ENCODE measurements at regions not wholly inside any gene's neighbourhood (a gene's known extent, or its start where the extent isn't known, plus 50 kb on each side); places are given as distances from the start of the nearest gene placed in this dataset.

DNA sequence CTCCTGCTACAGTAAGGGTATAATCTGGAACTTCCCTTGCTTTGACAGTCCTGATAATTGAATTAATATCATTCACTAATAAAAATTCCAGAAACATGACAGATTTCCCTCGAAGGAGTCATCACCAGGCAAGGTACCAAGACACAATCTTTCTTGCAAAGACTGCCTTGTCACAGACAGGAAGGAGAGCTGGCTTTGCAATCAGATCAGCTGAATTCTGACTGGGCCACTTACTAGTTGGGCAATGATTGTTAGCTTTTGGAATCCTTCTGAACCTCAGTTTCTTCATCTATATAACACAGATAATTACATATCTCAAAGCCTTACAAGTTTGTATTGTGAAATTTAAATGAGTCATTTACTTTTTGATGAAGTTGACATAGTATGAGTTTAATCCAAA is 344.2 kb downstream of the RFPL4B start:
- CTCF ChIA-PET = no interaction called here
- WGBS (ENCODE audit: missing lambda C conversion rate) = 0% methylated on average over 1 of the region's 1 CpG
- TF ChIP-seq ESRRA (IDR thresholded peaks at IDR 0.05; ENCODE audit: borderline replicate concordance, low read length) = no peak
- no peak for TF ChIP-seq RCOR1 (IDR thresholded peaks at IDR 0.05; ENCODE audit: low read depth, low read length)
- peak; percentile 82 for TF ChIP-seq JUNB (IDR thresholded peaks at IDR 0.05)
- no peak for TF ChIP-seq FOXS1 (CRISPR knock-in tag; IDR thresholded peaks at IDR 0.05)
- TF ChIP-seq PHF8 (IDR thresholded peaks at IDR 0.05; ENCODE audit: borderline replicate concordance, low read depth) = no peak
- TF ChIP-seq USF2 (IDR thresholded peaks at IDR 0.05) = no peak
- TF ChIP-seq GATA3 (IDR thresholded peaks at IDR 0.05; ENCODE audit: borderline replicate concordance) = no peak; the same call in 1 of the 2 replicates
- no peak for TF ChIP-seq SREBF2 (IDR thresholded peaks at IDR 0.05)
- peak; percentile 63 to 78 for TF ChIP-seq CEBPB (IDR thresholded peaks at IDR 0.05)
- TF ChIP-seq, protein P1, sequence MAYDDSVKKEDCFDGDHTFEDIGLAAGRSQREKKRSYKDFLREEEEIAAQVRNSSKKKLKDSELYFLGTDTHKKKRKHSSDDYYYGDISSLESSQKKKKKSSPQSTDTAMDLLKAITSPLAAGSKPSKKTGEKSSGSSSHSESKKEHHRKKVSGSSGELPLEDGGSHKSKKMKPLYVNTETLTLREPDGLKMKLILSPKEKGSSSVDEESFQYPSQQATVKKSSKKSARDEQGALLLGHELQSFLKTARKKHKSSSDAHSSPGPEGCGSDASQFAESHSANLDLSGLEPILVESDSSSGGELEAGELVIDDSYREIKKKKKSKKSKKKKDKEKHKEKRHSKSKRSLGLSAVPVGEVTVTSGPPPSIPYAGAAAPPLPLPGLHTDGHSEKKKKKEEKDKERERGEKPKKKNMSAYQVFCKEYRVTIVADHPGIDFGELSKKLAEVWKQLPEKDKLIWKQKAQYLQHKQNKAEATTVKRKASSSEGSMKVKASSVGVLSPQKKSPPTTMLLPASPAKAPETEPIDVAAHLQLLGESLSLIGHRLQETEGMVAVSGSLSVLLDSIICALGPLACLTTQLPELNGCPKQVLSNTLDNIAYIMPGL (CRISPR knock-in tag; IDR thresholded peaks at IDR 0.05; ENCODE audit: borderline replicate concordance) = no peak
- TF ChIP-seq HES2 (IDR thresholded peaks at IDR 0.05) = no peak
- TF ChIP-seq POLR2A (IDR thresholded peaks at IDR 0.05; ENCODE audit: low read length) = no peak
- TF ChIP-seq HEYL (CRISPR knock-in tag; IDR thresholded peaks at IDR 0.05) = no peak
- TF ChIP-seq JUN (IDR thresholded peaks at IDR 0.05) = peak; percentile 40 to 52; a peak in 2 of 5 replicates
- TF ChIP-seq CBX8 (IDR thresholded peaks at IDR 0.05) = no peak
- TF ChIP-seq RNF2 (IDR thresholded peaks at IDR 0.05; ENCODE audit: borderline replicate concordance, low read depth) = no peak
- no peak for TF ChIP-seq CHD2 (IDR thresholded peaks at IDR 0.05; ENCODE audit: low read length, partially characterized antibody)
- no peak for TF ChIP-seq CHD4 (IDR thresholded peaks at IDR 0.05; ENCODE audit: borderline replicate concordance)
- TF ChIP-seq MYC (IDR thresholded peaks at IDR 0.05; ENCODE audit: borderline replicate concordance, low read length) = no peak
- no peak for TF ChIP-seq BHLHE40 (IDR thresholded peaks at IDR 0.05; ENCODE audit: low read depth, low read length)
- TF ChIP-seq, protein P2, sequence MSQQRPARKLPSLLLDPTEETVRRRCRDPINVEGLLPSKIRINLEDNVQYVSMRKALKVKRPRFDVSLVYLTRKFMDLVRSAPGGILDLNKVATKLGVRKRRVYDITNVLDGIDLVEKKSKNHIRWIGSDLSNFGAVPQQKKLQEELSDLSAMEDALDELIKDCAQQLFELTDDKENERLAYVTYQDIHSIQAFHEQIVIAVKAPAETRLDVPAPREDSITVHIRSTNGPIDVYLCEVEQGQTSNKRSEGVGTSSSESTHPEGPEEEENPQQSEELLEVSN (IDR thresholded peaks at IDR 0.05; ENCODE audit: borderline replicate concordance, low read depth) = no peak
- no peak for TF ChIP-seq RARB (CRISPR knock-in tag; IDR thresholded peaks at IDR 0.05)
- TF ChIP-seq TP53 (CRISPR knock-in tag; IDR thresholded peaks at IDR 0.05) = no peak
- no peak for TF ChIP-seq NR3C1 (IDR thresholded peaks at IDR 0.05)
- TF ChIP-seq, protein P3, sequence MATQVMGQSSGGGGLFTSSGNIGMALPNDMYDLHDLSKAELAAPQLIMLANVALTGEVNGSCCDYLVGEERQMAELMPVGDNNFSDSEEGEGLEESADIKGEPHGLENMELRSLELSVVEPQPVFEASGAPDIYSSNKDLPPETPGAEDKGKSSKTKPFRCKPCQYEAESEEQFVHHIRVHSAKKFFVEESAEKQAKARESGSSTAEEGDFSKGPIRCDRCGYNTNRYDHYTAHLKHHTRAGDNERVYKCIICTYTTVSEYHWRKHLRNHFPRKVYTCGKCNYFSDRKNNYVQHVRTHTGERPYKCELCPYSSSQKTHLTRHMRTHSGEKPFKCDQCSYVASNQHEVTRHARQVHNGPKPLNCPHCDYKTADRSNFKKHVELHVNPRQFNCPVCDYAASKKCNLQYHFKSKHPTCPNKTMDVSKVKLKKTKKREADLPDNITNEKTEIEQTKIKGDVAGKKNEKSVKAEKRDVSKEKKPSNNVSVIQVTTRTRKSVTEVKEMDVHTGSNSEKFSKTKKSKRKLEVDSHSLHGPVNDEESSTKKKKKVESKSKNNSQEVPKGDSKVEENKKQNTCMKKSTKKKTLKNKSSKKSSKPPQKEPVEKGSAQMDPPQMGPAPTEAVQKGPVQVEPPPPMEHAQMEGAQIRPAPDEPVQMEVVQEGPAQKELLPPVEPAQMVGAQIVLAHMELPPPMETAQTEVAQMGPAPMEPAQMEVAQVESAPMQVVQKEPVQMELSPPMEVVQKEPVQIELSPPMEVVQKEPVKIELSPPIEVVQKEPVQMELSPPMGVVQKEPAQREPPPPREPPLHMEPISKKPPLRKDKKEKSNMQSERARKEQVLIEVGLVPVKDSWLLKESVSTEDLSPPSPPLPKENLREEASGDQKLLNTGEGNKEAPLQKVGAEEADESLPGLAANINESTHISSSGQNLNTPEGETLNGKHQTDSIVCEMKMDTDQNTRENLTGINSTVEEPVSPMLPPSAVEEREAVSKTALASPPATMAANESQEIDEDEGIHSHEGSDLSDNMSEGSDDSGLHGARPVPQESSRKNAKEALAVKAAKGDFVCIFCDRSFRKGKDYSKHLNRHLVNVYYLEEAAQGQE (IDR thresholded peaks at IDR 0.05) = no peak
- no peak for TF ChIP-seq EHMT2 (IDR thresholded peaks at IDR 0.05; ENCODE audit: low read depth)
- TF ChIP-seq HOXB13 (CRISPR knock-in tag; IDR thresholded peaks at IDR 0.05; ENCODE audit: low read depth) = no peak
- TF ChIP-seq HOXB5 (CRISPR knock-in tag; IDR thresholded peaks at IDR 0.05) = no peak
- no peak for TF ChIP-seq NPAS2 (CRISPR knock-in tag; IDR thresholded peaks at IDR 0.05; ENCODE audit: borderline replicate concordance)
- TF ChIP-seq ZC3H11A (IDR thresholded peaks at IDR 0.05) = no peak
- TF ChIP-seq EHF (CRISPR knock-in tag; IDR thresholded peaks at IDR 0.05) = no peak
- 0 out of 3 replicates have a peak, but pooled peaks have one; percentile 21 for TF ChIP-seq BCL3 (IDR thresholded peaks at IDR 0.05)
- TF ChIP-seq, protein P4, sequence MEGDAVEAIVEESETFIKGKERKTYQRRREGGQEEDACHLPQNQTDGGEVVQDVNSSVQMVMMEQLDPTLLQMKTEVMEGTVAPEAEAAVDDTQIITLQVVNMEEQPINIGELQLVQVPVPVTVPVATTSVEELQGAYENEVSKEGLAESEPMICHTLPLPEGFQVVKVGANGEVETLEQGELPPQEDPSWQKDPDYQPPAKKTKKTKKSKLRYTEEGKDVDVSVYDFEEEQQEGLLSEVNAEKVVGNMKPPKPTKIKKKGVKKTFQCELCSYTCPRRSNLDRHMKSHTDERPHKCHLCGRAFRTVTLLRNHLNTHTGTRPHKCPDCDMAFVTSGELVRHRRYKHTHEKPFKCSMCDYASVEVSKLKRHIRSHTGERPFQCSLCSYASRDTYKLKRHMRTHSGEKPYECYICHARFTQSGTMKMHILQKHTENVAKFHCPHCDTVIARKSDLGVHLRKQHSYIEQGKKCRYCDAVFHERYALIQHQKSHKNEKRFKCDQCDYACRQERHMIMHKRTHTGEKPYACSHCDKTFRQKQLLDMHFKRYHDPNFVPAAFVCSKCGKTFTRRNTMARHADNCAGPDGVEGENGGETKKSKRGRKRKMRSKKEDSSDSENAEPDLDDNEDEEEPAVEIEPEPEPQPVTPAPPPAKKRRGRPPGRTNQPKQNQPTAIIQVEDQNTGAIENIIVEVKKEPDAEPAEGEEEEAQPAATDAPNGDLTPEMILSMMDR (IDR thresholded peaks at IDR 0.05) = no peak

More for the DNA sequence above, 344.2 kb downstream of the RFPL4B start:
- DNase-seq (ENCODE audit: low read depth in 1 of 2, low spot score in 1 of 2) (peak; percentile 13 to 53), FAIRE-seq (no peak), ATAC-seq (peak; percentile 69 to 83; a peak in 5 of 6 replicates)
- Histone ChIP-seq H3K9me3 (no peaks in the 10 kb centered on the region), H3K4me1 (peaks cover 23% of the 10 kb centered on the region), H3K4me2 (peak overlapping the region; percentile 85), H3K27ac (peak overlapping the region in 1 of 2 experiments; percentile 65; a peak in 2 of 6 replicates), H3K4me3 (no peak overlapping the region)
- POLR2A ChIA-PET = no interaction called here

Measured in A549 (cell line).